Neural crest cell (in vitro differentiated cells): ENCODE measurements at regions not wholly inside any gene's neighbourhood (a gene's known extent, or its start where the extent isn't known, plus 50 kb on each side); places are given as distances from the start of the nearest gene placed in this dataset.
A peak's percentile ranks its signal among the peaks of the same experiment; 100 is the strongest.

ENCODE experiments used
- DNase-seq: peaks from one replicate; pipeline ENCODE4 v3.0.0; 2021; ENCODE audit warnings: low read depth, mixed read lengths, low spot score
- H3K27ac Mint-ChIP-seq: one replicate; pipeline ENCODE4 v1.8.0; 2021; ENCODE audit warnings: mild to moderate bottlenecking, mixed read lengths; ENCODE audit not compliant: unreplicated experiment
- H3K27me3 Mint-ChIP-seq: 2 replicates; pipeline ENCODE4 v1.8.0; 2021; ENCODE audit warnings: low read depth, mild to moderate bottlenecking, mixed read lengths
- H3K36me3 Mint-ChIP-seq: 2 replicates; pipeline ENCODE4 v1.8.0; 2021; ENCODE audit warnings: low read depth, mild to moderate bottlenecking, mixed read lengths
- H3K4me1 Mint-ChIP-seq: 2 replicates; pipeline ENCODE4 v1.8.0; 2021; ENCODE audit warnings: mixed read lengths
- H3K4me3 Mint-ChIP-seq: one replicate; pipeline ENCODE4 v1.8.0; 2021; ENCODE audit warnings: mild to moderate bottlenecking, mixed read lengths
- H3K9me3 Mint-ChIP-seq: 2 replicates; pipeline ENCODE4 v1.8.0; 2021; ENCODE audit warnings: mixed read lengths
- TF ChIP-seq, protein P1 (sequence below): fragments of 200-600 bp; sonication (generic); conservative IDR thresholded peaks from 2 replicates; pipeline ENCODE4 v1.5.0; 2021; ENCODE audit warnings: antibody characterized with exemption, mild to moderate bottlenecking

DNA sequence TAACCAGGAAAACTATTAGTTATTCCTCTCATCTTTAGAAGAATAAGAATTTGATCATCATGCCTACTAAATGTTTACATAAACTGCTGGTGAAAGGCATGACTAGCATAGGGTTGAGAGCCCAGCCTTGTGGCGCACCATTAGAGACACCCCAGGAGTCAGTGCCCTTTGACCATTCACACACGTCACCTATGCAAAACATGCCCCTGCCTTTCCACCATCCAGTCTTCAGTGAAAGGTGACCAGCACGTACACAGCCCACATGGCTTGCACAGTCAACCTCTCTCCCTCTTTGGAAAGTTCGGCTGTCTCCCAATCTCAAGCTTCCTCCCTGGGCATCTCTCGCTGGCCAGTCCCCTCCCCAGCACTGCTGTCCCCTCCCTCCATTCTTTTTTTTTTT lies 150.3 kb downstream of the ENGASE start:
- TF ChIP-seq, protein P1, sequence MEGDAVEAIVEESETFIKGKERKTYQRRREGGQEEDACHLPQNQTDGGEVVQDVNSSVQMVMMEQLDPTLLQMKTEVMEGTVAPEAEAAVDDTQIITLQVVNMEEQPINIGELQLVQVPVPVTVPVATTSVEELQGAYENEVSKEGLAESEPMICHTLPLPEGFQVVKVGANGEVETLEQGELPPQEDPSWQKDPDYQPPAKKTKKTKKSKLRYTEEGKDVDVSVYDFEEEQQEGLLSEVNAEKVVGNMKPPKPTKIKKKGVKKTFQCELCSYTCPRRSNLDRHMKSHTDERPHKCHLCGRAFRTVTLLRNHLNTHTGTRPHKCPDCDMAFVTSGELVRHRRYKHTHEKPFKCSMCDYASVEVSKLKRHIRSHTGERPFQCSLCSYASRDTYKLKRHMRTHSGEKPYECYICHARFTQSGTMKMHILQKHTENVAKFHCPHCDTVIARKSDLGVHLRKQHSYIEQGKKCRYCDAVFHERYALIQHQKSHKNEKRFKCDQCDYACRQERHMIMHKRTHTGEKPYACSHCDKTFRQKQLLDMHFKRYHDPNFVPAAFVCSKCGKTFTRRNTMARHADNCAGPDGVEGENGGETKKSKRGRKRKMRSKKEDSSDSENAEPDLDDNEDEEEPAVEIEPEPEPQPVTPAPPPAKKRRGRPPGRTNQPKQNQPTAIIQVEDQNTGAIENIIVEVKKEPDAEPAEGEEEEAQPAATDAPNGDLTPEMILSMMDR, result no peak
- H3K27ac Mint-ChIP-seq, result no peak overlapping the region
- H3K9me3 Mint-ChIP-seq, result no peaks in the 10 kb centered on the region
- no peaks in the 10 kb centered on the region for H3K36me3 Mint-ChIP-seq
- DNase-seq, result no peak
- H3K4me1 Mint-ChIP-seq, result peaks cover 7% of the 10 kb centered on the region
- H3K27me3 Mint-ChIP-seq, result peaks cover 40% of the 10 kb centered on the region
- H3K4me3 Mint-ChIP-seq, result no peak overlapping the region

- no peak for DNase-seq
- Mint-ChIP-seq H3K27me3 (peaks cover 41% of the 10 kb centered on the region), H3K36me3 (no peaks in the 10 kb centered on the region), H3K9me3 (no peaks in the 10 kb centered on the region), H3K4me3 (no peak overlapping the region), H3K4me1 (peaks cover 7% of the 10 kb centered on the region), H3K27ac (no peak overlapping the region)
- TF ChIP-seq, protein P1, result no peak
Measured at GRCh38 chr17:79224476-79224875, 149.9 kb downstream of the ENGASE start.

DNA sequence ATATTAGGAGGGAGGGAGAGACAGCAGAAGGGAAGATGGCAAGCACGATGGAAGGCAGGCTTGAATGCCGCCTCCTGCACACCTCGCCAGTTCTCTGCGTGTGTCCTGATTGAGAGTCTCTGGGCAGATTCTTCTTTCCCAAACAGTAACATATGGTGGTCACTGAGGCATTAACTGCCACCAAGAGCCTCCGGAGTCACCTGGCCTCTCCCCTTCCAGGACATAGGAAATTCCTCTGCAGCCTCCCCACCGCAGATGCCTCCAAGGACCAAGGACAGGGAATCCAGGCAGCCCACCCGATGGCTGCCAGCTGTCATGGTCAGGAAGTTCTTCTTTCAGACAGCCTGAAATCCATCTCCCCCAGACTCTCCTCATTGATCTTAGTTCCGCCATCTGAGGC lies 149.3 kb downstream of the ENGASE start:
- H3K4me3 Mint-ChIP-seq, result no peak overlapping the region
- no peak for DNase-seq
- H3K27me3 Mint-ChIP-seq, result peaks cover 46% of the 10 kb centered on the region
- peaks cover 7% of the 10 kb centered on the region for H3K4me1 Mint-ChIP-seq
- no peaks in the 10 kb centered on the region for H3K36me3 Mint-ChIP-seq
- no peaks in the 10 kb centered on the region for H3K9me3 Mint-ChIP-seq
- TF ChIP-seq, protein P1, result no peak
- H3K27ac Mint-ChIP-seq, result no peak overlapping the region

GRCh38 chr17:79223471-79223870 lies 148.8 kb downstream of the ENGASE start:
- Mint-ChIP-seq H3K4me1 (peaks cover 7% of the 10 kb centered on the region), H3K36me3 (no peaks in the 10 kb centered on the region), H3K27ac (no peak overlapping the region), H3K4me3 (peak overlapping the region; percentile 49), H3K27me3 (peaks cover 49% of the 10 kb centered on the region), H3K9me3 (no peaks in the 10 kb centered on the region)
- DNase-seq, result no peak
- TF ChIP-seq, protein P1, result no peak

DNA sequence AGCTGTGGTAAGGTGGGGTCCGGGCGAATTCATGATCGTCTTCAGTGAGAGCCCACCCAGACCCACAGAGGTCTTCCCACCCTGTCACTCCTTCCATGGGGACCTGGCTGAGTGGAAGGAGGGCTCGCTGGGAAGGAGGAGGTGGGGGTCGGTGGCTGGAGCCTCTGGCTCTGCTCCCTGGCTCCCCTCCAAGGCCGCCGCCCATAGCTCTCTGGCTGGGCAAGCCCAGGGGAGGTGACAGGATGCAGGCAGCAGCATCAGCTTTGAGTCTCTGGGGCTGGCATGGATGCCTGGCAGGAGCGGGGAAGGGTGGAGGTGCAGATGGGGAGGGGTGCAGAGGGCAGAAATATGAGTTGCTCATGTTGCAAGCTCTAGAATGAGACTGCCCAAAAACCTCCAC lies 147.0 kb downstream of the ENGASE start:
- H3K36me3 Mint-ChIP-seq, result no peaks in the 10 kb centered on the region
- TF ChIP-seq, protein P1, result no peak
- no peak for DNase-seq
- no peaks in the 10 kb centered on the region for H3K9me3 Mint-ChIP-seq
- H3K4me1 Mint-ChIP-seq, result peaks cover 7% of the 10 kb centered on the region
- H3K27ac Mint-ChIP-seq, result no peak overlapping the region
- H3K27me3 Mint-ChIP-seq, result peaks cover 59% of the 10 kb centered on the region
- no peak overlapping the region for H3K4me3 Mint-ChIP-seq
